ENCODE measurements at regions not wholly inside any gene's neighbourhood (a gene's known extent, or its start where the extent isn't known, plus 50 kb on each side); places are given as distances from the start of the nearest gene placed in this dataset.
"Not testable (repeated sequence)": the region's sequence is repeated elsewhere in the genome, so short reads cannot be mapped to it uniquely, and the experiment has no call there.

- H3K4me3 ChIP-seq = no peak overlapping the region
- peak overlapping the region; percentile 1 to 76 for H3K27ac ChIP-seq
- peaks cover 0 to 12% of the 10 kb centered on the region in 2 donors for H3K4me1 ChIP-seq
- intact Hi-C loops (cut with DNase I) = loop anchor here (10.0 kb wide), 1 partner anchor 951 kb away; no protein-coding TSS in a partner anchor
- H3K36me3 ChIP-seq = no peaks in the 10 kb centered on the region
- no peaks in the 10 kb centered on the region for H3K9me3 ChIP-seq
- no peak for TF ChIP-seq CTCF (IDR thresholded peaks at IDR 0.05)
- DNase-seq (ENCODE audit: low spot score in 2 of 2) = peak in 1 of 2 donors; percentile 64
- H3K27me3 ChIP-seq = no peaks in the 10 kb centered on the region
Measured at GRCh38 chr6:76885861-76886301, 577.4 kb downstream of the HTR1B start.

DNA sequence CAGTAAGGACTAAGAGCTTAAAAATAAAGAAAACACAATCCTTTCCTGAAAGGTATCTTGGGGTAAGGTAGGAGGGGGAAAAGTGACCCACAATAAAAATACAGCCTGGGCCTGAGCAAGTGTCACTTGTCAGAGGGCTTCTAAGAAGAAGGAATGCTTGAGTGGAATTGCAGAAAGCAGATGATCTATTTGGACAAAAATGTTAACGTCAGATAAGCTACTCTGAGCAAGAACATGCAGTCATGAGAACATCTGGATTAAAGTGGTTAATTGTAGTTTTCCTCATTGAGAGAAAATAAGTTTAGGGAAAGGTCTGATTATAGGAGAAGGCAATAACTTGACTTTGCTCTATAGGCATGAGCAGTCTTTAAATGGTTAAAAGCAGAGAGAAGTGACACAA lies 581.9 kb downstream of the HTR1B start:
- Histone ChIP-seq H3K4me3 (no peak overlapping the region), H3K36me3 (no peaks in the 10 kb centered on the region), H3K27me3 (no peaks in the 10 kb centered on the region), H3K4me1 (peaks cover 0 to 12% of the 10 kb centered on the region in 2 donors), H3K27ac (no peak overlapping the region), H3K9me3 (no peaks in the 10 kb centered on the region)
- no peak for TF ChIP-seq CTCF (IDR thresholded peaks at IDR 0.05)
- intact Hi-C loops (cut with DNase I) = loop anchor here (10.0 kb wide), 1 partner anchor 947 kb away; no protein-coding TSS in a partner anchor
- DNase-seq (ENCODE audit: low spot score in 2 of 2) = no peak

DNA sequence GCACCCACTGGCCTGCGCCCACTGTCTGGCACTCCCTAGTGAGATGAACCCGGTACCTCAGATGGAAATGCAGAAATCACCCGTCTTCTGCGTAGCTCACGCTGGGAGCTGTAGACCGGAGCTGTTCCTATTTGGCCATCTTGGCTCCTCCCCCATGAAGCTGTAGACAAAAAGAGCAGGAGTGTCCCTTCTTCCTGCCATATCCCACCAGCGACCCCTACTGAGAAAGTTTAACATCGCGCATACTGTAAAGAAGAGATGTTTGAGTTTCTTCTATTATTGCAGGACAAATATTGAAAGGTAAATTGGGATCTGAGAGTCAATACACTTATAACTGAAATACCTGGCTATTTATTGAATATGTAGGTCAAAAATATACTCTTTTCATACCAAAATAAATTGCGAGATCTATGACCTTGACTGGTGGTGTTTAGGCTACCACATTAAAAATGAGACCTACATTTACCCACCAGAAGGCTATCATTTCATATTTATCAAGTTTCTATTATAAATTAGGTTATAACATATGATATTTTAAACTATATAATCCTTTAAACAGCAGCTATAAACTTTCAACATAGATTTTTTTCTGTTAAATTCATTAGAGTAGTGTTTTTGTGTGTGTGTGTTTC lies 586.3 kb downstream of the HTR1B start:
- Histone ChIP-seq H3K27me3 (no peaks in the 10 kb centered on the region), H3K9me3 (peaks cover 0 to 8% of the 10 kb centered on the region in 2 donors), H3K4me1 (no peaks in the 10 kb centered on the region), H3K36me3 (no peaks in the 10 kb centered on the region), H3K4me3 (peak overlapping the region in 1 of 2 donors; percentile 9), H3K27ac (no peak overlapping the region)
- intact Hi-C loops (cut with DNase I) = no loop called here
- TF ChIP-seq CTCF (IDR thresholded peaks at IDR 0.05) = peak in 2 of 3 experiments; percentile 19 to 50
- peak in 1 of 2 donors; percentile 62 for DNase-seq (ENCODE audit: low spot score in 2 of 2)

DNA sequence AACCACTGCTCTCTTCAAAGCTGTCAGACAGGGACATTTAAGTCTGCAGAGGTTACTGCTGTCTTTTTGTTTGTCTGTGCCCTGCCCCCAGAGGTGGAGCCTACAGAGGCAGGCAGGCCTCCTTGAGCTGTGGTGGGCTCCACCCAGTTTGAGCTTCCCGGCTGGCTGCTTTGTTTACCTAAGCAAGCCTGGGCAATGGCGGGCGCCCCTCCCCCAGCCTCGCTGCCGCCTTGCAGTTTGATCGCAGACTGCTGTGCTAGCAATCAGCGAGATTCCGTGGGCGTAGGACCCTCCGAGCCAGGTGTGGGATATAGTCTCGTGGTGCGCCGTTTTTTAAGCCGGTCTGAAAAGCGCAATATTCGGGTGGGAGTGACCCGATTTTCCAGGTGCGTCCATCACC lies 586.9 kb downstream of the HTR1B start:
- H3K4me1 ChIP-seq; H3K9me3 ChIP-seq; H3K36me3 ChIP-seq; DNase-seq (ENCODE audit: low spot score in 2 of 2); H3K4me3 ChIP-seq; intact Hi-C loops (cut with DNase I); H3K27me3 ChIP-seq; H3K27ac ChIP-seq: not testable (repeated sequence)

DNA sequence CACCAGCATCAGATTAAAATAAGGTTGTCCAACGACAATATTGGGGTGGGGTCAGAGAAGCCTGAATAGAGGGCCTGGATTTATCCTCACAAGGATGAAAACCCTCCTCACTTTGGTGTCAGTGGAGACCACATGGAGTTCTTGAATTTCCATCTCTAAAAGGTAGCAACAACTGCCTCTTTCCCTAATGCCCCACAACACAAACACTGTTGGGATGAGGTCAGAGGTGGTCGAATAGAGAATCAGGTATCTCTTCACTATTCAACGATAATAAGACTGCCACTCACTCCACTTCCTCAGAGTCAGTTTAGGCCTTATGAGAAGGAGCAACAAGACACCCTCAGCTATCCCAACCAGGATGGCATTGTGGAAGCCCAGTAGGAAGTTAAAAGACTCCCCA lies 596.1 kb downstream of the HTR1B start:
- Histone ChIP-seq H3K27me3 (no peaks in the 10 kb centered on the region), H3K9me3 (no peaks in the 10 kb centered on the region), H3K27ac (peak overlapping the region; percentile 41 to 63), H3K36me3 (no peaks in the 10 kb centered on the region), H3K4me3 (no peak overlapping the region), H3K4me1 (peaks cover 0 to 7% of the 10 kb centered on the region in 2 donors)
- intact Hi-C loops (cut with DNase I) = loop anchor here (5.0 kb wide), 1 partner anchor 595 kb away; the partner anchor contains the start of gene HTR1B
- no peak for DNase-seq (ENCODE audit: low spot score in 2 of 2)
- TF ChIP-seq CTCF (IDR thresholded peaks at IDR 0.05) = no peak

DNA sequence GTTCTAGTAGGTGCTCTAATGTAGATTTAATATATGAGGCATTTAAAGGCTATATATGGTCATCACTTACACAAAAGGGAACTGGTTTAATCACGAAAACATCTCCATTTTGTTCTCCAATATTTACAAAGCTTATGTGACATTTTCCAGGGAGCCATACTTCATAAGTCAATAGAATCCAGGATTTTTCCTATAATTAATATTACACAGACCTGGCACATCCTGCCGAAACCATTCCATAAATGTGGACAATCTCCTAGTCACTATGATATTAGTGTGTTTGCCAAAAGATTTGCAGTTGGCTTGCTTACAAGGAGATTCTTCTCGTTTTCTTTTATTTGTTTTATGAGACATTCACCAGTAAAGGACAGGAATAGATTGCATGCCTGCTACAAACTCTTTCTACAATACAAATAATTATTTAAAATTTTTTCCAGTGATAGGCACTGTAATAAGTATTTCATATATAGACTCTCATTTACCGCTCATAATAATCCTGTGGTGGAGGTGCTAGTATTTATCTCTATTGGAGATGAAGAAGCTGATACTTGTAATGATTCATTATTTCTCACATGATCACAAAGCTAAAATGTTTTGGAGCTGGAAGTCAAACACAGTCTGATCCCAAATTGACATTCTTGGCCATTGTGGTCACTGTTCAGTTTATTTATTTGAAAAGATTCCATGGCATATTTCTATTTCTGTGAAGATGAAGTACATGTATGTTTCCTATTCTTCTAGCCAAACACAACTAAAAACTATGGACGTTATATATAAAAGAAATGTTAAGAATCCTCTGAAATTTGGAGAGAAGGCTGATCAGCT lies 597.0 kb downstream of the HTR1B start:
- H3K9me3 ChIP-seq = no peaks in the 10 kb centered on the region
- peak overlapping the region; percentile 41 to 63 for H3K27ac ChIP-seq
- no peaks in the 10 kb centered on the region for H3K36me3 ChIP-seq
- no peaks in the 10 kb centered on the region for H3K27me3 ChIP-seq
- DNase-seq (ENCODE audit: low spot score in 2 of 2) = no peak
- intact Hi-C loops (cut with DNase I) = loop anchor here (5.0 kb wide), 1 partner anchor 596 kb away; the partner anchor contains the start of gene HTR1B
- H3K4me1 ChIP-seq = peaks cover 0 to 7% of the 10 kb centered on the region in 2 donors
- no peak overlapping the region for H3K4me3 ChIP-seq
- TF ChIP-seq CTCF (IDR thresholded peaks at IDR 0.05) = no peak
